DMS153 treated with DMSO at 0.1 percent for 48 hours (cell line): ENCODE measurements at regions not wholly inside any gene's neighbourhood (a gene's known extent, or its start where the extent isn't known, plus 50 kb on each side); places are given as distances from the start of the nearest gene placed in this dataset.

Source experiments
- DNase-seq: peaks from one replicate; lab custom pipeline; 2025; ENCODE audit not compliant: unreplicated experiment; lab: John Stamatoyannopoulos, UW

- peak; percentile 3 for DNase-seq
Observed at GRCh38 chr11:76721755-76722677, 51.5 kb upstream of the LRRC32 start.

GRCh38 chr11:76723142-76723541, 52.6 kb upstream of the LRRC32 start:
- no peak for DNase-seq

DNA sequence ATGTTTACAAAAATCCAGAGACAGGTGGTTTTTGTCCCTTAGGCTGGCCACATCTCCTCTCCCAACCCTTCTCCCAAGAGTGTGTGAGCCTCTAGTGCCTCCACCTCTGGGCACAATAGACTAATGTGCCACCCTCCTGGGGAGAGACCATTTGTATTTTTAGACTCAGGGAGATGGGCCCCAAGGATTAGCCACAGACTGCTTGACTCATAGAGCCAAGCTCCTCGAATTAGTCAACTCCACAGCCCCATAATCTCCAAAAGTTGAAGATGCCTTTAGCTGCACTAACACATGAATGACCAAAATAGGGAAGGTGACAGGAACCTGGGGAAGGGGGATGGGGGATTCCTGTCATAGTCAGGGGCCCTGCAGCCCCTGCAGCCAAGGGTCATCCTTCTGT, 53.0 kb upstream of the LRRC32 start:
- DNase-seq, result no peak

DNA sequence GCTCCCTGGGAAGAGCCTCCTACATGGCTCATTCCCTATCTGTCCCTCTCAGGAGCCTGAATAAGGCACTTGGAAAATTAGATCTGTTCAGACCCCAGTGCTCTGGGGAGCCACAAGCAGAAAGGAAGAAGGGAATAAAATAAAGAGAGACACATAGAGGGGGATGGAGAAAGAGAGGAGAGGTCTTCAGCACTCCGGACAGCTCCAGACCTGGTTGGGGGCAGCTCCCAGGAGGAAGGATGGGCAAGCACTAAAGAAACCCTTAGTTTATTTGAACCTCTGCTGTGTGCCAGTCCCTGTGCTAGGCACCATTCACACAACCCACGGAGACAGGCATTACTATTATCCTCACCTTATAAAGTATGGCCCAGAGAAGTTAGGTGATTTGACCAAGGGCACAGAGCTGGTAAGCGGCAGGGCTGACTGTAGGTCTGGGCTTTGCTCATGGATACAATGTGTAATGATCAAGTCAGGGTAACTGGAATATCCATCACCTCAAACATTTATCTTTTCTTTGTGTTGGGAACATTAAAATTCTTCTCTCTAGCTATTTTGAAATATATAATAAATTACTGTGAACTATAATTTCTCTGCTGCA, 53.7 kb upstream of the LRRC32 start:
- no peak for DNase-seq

DNA sequence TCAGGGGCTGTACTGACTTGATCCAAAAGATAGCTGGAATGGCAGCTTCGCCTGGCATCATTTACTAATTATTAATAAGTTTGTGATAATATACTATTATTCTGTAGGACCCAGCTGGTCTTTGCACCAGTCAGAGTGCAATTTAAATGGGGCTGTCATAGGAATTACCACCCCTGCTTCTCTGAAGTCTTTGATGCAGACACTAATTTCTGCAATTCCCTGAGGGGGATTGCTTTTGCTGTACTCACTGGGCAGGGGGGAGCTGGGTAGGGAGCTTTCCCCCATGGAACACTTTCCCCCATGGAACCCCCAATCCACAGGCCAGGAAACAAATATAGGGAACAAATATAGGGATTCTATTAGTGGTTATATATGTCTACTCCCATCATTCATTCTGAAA, 54.9 kb upstream of the TSKU start:
- DNase-seq, result no peak

DNA sequence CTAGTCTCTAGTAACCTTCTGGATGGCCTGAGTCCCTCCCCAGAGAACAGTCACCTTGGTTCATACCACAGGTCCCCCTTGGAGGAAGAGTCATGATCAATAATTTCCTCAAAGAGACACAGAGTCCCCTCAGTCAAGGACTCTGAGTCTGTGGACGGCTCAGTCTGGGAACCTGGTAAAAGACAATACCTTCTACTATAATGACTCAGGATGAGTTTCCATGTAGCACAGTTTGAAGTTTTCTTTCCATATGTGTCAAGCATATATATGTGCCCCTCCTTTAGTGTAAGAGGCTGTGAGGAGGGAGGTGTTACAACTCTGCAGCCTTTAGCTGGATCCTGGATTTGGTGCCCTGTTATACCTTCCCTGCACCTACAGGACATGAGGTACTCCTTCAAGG, 54.4 kb upstream of the TSKU start:
- DNase-seq, result no peak

DNA sequence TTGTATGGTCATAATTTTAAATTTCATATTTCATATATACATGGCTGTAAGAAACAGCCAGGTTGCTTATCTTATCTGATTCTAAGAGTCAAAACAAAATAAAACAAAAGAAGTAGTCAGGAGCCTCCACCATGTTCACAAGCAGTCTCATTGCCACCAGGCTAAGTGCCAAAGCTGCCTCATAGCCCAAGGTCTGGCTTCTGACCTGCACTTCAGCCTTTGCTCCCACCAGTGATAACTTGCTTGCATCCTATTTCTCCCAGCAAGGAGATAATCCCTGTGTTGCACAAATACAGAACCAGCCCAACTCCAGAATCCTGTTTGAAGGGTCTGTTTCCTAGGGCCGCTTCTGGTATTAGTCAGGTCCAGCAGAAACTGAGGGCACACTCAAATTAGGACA, 53.9 kb upstream of the TSKU start:
- no peak for DNase-seq

DNA sequence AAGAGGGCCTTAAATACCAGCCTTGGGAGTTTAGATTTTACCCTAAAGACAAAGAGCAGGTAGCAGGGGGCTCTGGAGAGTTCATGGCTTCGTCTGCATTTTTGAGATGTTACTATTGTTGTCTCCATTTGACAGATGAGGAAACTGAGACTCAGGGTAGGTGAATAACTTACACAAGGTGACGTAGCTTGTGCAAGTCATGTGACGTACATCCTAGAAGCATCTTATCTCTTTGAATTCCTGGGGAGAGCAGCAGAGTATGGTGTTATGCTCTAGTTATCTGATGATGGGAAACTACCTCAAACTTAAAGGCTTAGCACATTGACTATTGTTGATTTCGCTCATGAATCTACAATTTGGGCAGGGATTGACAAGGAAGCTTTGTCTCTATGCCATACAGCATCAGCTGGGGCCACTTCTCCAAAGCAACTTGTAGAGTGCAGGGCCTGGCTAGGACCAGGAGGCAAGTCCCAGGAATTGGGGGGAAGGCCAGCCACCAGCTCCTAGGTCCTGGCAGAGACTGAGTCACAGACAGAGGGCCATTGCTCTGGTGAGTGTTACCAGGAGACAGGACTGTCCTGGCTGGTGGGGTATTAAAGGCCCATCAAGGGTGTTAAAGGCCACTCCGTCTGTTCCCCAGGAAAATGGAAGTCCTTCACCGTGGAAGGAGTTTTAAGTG, 52.1 kb upstream of the TSKU start:
- DNase-seq, result no peak

DNA sequence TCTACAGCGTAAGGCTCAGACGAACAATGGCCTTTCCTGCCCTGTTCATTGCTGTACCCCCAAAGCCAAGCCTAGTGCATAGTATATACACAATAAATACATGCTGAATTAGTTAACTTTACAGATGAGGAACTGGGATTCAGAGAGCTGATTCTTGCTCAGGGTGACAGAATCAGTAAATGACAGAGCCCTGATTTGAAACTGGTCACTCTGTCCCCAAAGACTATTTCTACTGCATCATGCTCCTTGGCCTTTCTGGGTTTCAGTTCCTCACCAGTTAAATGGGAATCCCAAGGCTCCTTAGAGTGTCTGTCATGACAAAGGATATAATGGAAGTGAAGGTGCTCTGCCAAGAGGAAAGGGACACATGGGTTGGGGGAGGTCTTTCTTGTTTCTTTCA, 50.5 kb upstream of the TSKU start:
- no peak for DNase-seq
